AG09309 (cell line): ENCODE measurements at regions not wholly inside any gene's neighbourhood (a gene's known extent, or its start where the extent isn't known, plus 50 kb on each side); places are given as distances from the start of the nearest gene placed in this dataset.

Source experiments
- DNase-seq: peaks from one replicate; pipeline ENCODE4 v3.0.0-alpha.2; 2010; ENCODE audit warnings: low read depth
- H3K4me3 ChIP-seq: 2 replicates; pipeline ENCODE4 v1.5.1; 2011; ENCODE audit warnings: mild to moderate bottlenecking, low read depth, low read length, moderate library complexity; ENCODE audit not compliant: control insufficient read depth
- CTCF ChIP-seq: IDR thresholded peaks from 2 replicates; pipeline ENCODE4 v1.5.1; 2011; ENCODE audit warnings: mild to moderate bottlenecking, low read depth, low read length, inconsistent platforms; ENCODE audit not compliant: insufficient read depth, control insufficient read depth; ENCODE audit errors: missing control alignments

- no peak overlapping the region for H3K4me3 ChIP-seq
- DNase-seq, result no peak
- no peak for TF ChIP-seq CTCF
Measured at GRCh38 chr2:221262651-221263050, 309.5 kb downstream of the EPHA4 start.

- TF ChIP-seq CTCF, result no peak
Measured at GRCh38 chr2:221263573-221263972, 308.5 kb downstream of the EPHA4 start.

GRCh38 chr2:221264318-221264717, 307.8 kb downstream of the EPHA4 start:
- H3K4me3 ChIP-seq, result no peak overlapping the region
- DNase-seq, result no peak
- TF ChIP-seq CTCF, result no peak

More at GRCh38 chr2:221263573-221263972, 308.5 kb downstream of the EPHA4 start:
- no peak for DNase-seq
- H3K4me3 ChIP-seq, result no peak overlapping the region

GRCh38 chr2:221267773-221268425, 304.2 kb downstream of the EPHA4 start:
- H3K4me3 ChIP-seq, result no peak overlapping the region
- DNase-seq, result no peak
- TF ChIP-seq CTCF, result no peak

GRCh38 chr2:221268631-221269030, 303.5 kb downstream of the EPHA4 start:
- no peak for TF ChIP-seq CTCF
- DNase-seq, result no peak
- H3K4me3 ChIP-seq, result no peak overlapping the region

- H3K4me3 ChIP-seq, result no peak overlapping the region
- no peak for TF ChIP-seq CTCF
- no peak for DNase-seq
Measured at GRCh38 chr2:221270806-221271205, 301.3 kb downstream of the EPHA4 start.

- no peak for DNase-seq
- no peak overlapping the region for H3K4me3 ChIP-seq
- TF ChIP-seq CTCF, result no peak
Measured at GRCh38 chr2:221272729-221273128, 299.4 kb downstream of the EPHA4 start.
